NCI-H128 (cell line): ENCODE measurements at regions not wholly inside any gene's neighbourhood (a gene's known extent, or its start where the extent isn't known, plus 50 kb on each side); places are given as distances from the start of the nearest gene placed in this dataset.
"Not testable (repeated sequence)": the region's sequence is repeated elsewhere in the genome, so short reads cannot be mapped to it uniquely, and the experiment has no call there.

Experiments used
- DNase-seq: peaks from one replicate; lab custom pipeline; 2025; ENCODE audit not compliant: unreplicated experiment; lab: John Stamatoyannopoulos, UW

GRCh38 chr4:158122501-158122900, 50.3 kb downstream of the GASK1B start:
- no peak for DNase-seq

GRCh38 chr4:158121161-158121579, 51.7 kb downstream of the GASK1B start:
- DNase-seq, result no peak

GRCh38 chr4:158120645-158121151, 52.1 kb downstream of the GASK1B start:
- not testable (repeated sequence) for DNase-seq

- no peak for DNase-seq
These were observed 60.2 kb downstream of the GASK1B start for GRCh38 chr4:158112611-158113010.

- DNase-seq, result no peak
These were observed 61.6 kb downstream of the GASK1B start for GRCh38 chr4:158111241-158111640.

GRCh38 chr4:158102904-158103303, 69.9 kb downstream of the GASK1B start:
- DNase-seq, result no peak

- no peak for DNase-seq
These were observed 73.1 kb downstream of the GASK1B start for GRCh38 chr4:158099686-158100085.

- DNase-seq, result no peak
These were observed 74.0 kb downstream of the GASK1B start for GRCh38 chr4:158098802-158099201.

- DNase-seq, result no peak
These were observed 78.3 kb downstream of the GASK1B start for GRCh38 chr4:158094413-158095134.

- DNase-seq, result no peak
These were observed 82.5 kb downstream of the GASK1B start for GRCh38 chr4:158090323-158090722.

GRCh38 chr4:158089897-158090296, 82.9 kb downstream of the GASK1B start:
- not testable (repeated sequence) for DNase-seq

GRCh38 chr4:158080354-158080753, 92.5 kb downstream of the GASK1B start:
- no peak for DNase-seq

- DNase-seq, result no peak
These were observed 93.2 kb downstream of the GASK1B start for GRCh38 chr4:158079661-158080060.

- DNase-seq, result no peak
These were observed 95.0 kb downstream of the GASK1B start for GRCh38 chr4:158077835-158078234.

- no peak for DNase-seq
These were observed 98.0 kb downstream of the GASK1B start for GRCh38 chr4:158074851-158075250.

- no peak for DNase-seq
These were observed 100.9 kb downstream of the GASK1B start for GRCh38 chr4:158071931-158072330.

GRCh38 chr4:158068068-158068467, 104.8 kb downstream of the GASK1B start:
- no peak for DNase-seq

GRCh38 chr4:158067646-158068045, 105.2 kb downstream of the GASK1B start:
- no peak for DNase-seq

- no peak for DNase-seq
These were observed 107.2 kb downstream of the GASK1B start for GRCh38 chr4:158065603-158066002.

GRCh38 chr4:158065176-158065575, 107.6 kb downstream of the GASK1B start:
- no peak for DNase-seq

- DNase-seq, result no peak
These were observed 116.1 kb downstream of the GASK1B start for GRCh38 chr4:158056689-158057245.

GRCh38 chr4:158055668-158056067, 117.2 kb downstream of the GASK1B start:
- DNase-seq, result no peak

- no peak for DNase-seq
These were observed 119.0 kb downstream of the GASK1B start for GRCh38 chr4:158053801-158054200.
